ENCODE measurements at regions not wholly inside any gene's neighbourhood (a gene's known extent, or its start where the extent isn't known, plus 50 kb on each side); places are given as distances from the start of the nearest gene placed in this dataset.

GRCh38 chr1:79845936-79846335 is 839.4 kb upstream of the ADGRL4 start:
- DNase-seq (ENCODE audit: low read depth): no peak
- no peak overlapping the region for H3K4me3 ChIP-seq (ENCODE audit: low read depth, low read length)
- TF ChIP-seq CTCF (conservative IDR thresholded peaks at IDR 0.05; ENCODE audit: low read depth, low read length): no peak

GRCh38 chr1:79842811-79843210 is 836.3 kb upstream of the ADGRL4 start:
- no peak overlapping the region for H3K4me3 ChIP-seq (ENCODE audit: low read depth, low read length)
- no peak for DNase-seq (ENCODE audit: low read depth)
- no peak for TF ChIP-seq CTCF (conservative IDR thresholded peaks at IDR 0.05; ENCODE audit: low read depth, low read length)

- no peak for TF ChIP-seq CTCF (conservative IDR thresholded peaks at IDR 0.05; ENCODE audit: low read depth, low read length)
- no peak for DNase-seq (ENCODE audit: low read depth)
- H3K4me3 ChIP-seq (ENCODE audit: low read depth, low read length): no peak overlapping the region
These were observed 833.4 kb upstream of the ADGRL4 start for GRCh38 chr1:79839882-79840281.

GRCh38 chr1:79827446-79827845 is 820.9 kb upstream of the ADGRL4 start:
- no peak for DNase-seq (ENCODE audit: low read depth)
- no peak overlapping the region for H3K4me3 ChIP-seq (ENCODE audit: low read depth, low read length)
- no peak for TF ChIP-seq CTCF (conservative IDR thresholded peaks at IDR 0.05; ENCODE audit: low read depth, low read length)

GRCh38 chr1:79825551-79825950 is 819.0 kb upstream of the ADGRL4 start:
- TF ChIP-seq CTCF (conservative IDR thresholded peaks at IDR 0.05; ENCODE audit: low read depth, low read length): no peak
- DNase-seq (ENCODE audit: low read depth): no peak
- no peak overlapping the region for H3K4me3 ChIP-seq (ENCODE audit: low read depth, low read length)

GRCh38 chr1:79822053-79822452 is 815.5 kb upstream of the ADGRL4 start:
- no peak for DNase-seq (ENCODE audit: low read depth)
- no peak overlapping the region for H3K4me3 ChIP-seq (ENCODE audit: low read depth, low read length)
- TF ChIP-seq CTCF (conservative IDR thresholded peaks at IDR 0.05; ENCODE audit: low read depth, low read length): no peak

GRCh38 chr1:79819140-79819539 is 812.6 kb upstream of the ADGRL4 start:
- H3K4me3 ChIP-seq (ENCODE audit: low read depth, low read length): no peak overlapping the region
- no peak for DNase-seq (ENCODE audit: low read depth)
- TF ChIP-seq CTCF (conservative IDR thresholded peaks at IDR 0.05; ENCODE audit: low read depth, low read length): no peak

Measured in epithelial cell of proximal tubule (primary cell).